ENCODE measurements at regions not wholly inside any gene's neighbourhood (a gene's known extent, or its start where the extent isn't known, plus 50 kb on each side); places are given as distances from the start of the nearest gene placed in this dataset.

DNA sequence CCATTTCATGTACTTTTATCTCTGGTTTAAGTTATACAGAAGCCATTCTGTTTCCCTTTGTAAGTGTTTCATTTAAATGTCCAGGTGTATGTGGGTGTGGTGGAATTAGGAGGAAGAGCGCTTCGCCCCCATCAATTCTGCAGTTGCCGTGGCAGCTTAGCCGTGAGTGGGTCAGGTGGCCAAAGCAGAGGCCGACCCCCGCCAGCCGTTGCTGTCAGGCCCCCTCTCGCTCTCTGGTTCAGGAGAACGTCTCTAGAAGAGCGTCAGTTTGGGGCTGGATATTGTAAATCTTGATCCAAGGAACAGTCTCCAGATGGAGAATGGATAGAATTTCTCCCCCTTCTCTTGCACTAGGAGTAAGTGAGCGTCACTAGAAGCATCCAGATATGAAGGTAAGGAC lies 367.4 kb downstream of the FOXA2 start:
- no peak for DNase-seq

DNA sequence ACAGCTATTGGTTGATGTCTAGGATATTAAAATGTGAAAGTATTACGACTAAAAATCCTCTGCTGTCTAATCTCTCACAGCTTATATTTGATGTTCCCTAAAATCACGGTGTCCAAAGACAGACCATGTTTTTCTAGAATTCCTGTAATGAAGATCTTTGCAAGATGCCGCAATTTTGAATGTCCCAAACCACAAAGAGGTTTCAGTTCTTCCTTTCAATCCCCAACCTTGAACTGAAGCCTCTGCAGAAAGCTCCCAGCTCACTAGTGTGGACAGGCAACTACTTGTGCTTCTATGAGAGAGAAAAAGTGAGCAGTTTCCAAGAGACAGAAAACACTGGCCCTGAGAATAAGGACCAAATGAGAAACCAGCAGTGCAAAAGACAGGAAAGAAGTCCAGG lies 370.1 kb downstream of the FOXA2 start:
- DNase-seq, result no peak

DNA sequence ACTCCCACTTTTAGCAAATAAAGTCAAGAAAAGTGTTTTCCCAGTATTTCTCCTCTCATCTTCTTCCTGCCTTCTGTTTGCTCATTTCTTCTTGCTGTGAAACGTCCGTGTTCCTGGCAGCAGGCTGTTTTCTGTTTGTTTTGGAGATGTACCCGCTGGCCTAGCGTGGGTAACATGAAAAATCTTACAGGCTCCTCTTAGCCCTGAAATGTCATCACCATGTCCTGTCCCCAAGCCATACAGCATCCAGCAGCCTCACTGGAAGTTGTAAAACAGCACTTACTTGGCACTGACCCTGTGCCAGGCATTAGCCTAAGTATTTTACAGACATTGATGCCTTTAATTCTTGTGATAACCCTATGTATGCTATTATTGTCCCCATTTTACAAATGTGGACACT lies 371.1 kb downstream of the FOXA2 start:
- no peak for DNase-seq

DNA sequence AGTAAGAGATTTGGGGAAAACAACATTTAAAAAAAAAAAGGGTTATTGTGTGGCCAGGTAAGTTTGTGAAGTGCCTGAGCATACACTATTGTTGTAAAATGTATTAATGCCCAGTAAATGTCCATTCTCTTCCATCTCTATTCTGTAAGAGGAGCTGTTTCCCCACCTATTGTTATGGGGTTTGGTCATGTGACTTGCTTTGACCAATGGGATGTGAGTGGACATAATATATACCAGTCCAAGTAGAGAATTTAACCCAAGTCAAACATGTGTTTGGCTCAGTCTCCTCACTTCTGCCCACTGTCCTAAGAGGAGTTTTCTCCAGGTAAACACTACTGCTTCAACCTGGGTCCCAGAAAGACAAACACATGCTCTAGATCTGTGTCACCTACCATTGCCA lies 377.1 kb downstream of the FOXA2 start:
- no peak for DNase-seq

DNA sequence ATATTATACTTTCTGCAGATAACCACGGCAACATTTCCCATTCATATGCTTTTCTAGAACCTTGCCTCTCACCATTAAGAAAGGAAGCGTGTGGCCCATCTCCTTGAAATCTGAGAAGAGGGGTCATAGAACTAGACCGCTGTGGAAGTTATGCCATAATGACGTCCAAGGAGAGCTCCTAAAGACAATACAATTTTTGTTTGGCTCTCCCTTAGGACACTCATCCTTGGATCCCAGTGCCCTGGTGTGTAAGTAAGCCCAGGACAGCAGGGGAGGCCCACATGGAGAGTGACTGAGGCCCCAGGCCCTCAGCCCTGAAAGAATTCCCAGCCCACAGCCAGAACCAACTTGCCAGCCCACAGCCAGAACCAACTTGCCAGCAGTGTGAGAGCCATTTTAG lies 379.6 kb downstream of the FOXA2 start:
- no peak for DNase-seq

DNA sequence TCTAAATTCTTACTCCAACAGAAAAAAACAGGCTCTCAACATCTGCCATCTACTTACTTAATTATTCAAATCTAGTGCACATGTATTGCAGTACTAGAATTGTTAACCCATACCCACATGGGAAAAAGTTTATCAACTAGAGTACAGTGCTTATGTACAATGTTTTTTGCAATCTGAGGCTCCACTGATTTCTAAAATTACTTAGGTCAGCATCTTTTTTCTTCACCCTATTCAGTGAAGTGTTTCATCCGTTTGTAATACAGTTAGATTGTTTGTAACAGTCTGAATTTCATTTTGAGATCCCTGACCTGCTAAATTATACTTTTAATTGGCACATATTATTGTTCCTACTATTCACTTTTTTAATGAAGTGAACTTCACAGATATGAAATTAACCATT lies 402.2 kb downstream of the FOXA2 start:
- no peak for DNase-seq

DNA sequence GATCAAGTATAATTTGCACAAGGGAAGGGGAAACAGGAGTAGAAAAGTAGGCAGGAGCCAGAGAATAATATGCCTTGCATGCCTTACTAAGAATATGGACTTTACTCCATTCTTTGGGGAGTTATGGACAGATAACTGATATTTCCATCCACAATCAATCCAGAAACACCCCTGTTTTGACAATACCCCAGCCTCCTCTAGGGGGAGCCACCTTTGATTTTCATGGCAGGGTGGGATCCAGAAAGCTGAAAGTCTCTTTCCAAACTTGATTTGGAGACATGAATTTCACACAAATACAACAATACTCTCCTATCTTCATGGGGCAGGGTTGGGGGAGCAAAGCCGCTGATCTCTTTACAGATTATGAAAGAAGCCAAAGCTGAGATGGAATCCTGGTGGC lies 404.1 kb downstream of the FOXA2 start:
- no peak for DNase-seq

DNA sequence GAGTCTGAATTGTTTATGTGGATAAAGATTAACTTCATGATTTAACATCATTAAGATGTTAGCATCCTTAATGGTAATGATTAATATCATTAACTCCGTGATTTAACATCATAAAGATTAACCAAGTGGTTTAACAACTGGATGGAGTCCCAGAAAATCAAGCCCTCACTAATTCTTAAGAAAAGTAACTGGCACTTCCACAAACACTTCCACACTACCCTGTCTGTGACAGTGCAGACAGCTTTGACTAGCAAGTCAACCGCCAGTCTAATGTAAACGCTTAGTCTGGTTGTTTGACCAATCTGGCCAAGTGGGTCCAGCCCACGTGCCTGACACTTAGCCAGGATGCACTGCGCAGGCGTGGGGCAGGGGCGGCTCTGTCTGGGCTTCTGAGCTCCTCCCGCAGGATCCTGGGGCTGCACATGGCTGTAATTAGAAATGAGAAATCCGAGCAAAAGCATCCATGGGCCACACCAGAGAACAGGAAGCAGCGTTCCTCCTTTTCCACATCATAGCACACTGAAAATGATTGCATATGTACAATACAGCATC lies 424.2 kb downstream of the FOXA2 start:
- DNase-seq, result no peak

DNA sequence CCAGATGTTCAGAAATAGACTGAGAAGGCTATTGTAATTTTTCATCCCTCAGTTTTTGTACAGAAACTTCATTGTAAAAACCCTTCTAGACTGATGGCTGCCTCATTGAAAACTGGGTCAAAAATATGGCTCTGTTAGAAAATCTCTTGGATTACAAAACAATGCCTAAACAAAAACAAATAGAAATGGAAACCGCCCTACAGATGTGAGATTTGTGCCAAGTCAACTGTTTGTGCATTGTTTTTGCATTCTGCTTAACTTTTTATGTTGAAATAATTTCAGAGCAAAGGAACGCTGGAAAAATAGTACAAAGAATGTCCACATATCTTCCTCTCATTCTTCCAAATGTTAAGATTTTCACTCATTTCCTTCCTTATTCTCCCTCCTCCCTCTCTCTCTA lies 425.1 kb downstream of the FOXA2 start:
- DNase-seq, result no peak

DNA sequence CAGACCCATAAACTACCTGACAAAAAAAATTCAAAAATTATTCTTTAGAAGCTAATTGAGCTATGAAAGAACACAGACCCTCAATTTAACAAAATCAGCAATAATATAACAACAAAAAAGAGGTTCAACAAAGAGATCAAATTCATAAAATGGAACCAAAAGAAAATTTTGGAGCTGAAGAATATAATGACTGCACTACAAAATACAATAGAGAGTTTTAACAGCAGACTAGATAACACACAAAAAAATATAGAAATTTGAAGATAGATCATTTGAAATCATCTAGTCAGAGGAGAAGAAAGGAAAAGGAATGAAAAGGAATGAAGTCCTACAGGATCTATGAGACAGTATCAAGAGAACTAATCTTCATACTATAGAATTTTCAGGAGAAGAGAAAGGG lies 422.1 kb downstream of the PAX1 start:
- DNase-seq, result no peak

DNA sequence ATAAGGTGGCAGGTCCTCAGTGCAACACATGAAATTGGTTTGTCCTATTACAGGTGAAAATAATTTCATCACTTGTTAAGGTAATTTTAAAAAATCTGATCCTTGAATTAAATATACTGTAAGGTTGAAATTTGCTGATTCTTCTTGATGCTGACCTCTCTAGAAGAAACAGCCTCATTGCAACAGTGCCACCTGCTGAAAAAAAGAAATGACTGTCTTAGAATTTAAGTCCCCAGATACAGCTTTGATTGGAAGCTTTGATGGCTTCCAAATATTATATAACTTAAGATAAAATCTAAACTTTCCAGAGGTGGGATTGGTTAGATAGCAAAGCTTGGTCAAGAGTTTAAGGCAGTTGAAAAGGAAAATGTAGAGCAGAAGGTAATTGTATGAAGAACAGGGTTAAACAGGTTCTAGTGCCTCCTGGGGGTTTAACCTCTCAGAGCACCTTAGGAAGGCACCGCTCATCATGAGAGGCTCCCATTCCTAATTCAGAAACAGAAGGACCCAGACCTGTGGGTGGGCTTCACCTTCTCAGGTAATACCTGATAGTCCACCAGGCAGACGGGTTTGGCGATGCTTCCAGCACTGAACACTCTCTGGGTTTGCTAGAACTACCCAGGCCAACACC lies 401.0 kb downstream of the PAX1 start:
- DNase-seq, result no peak

DNA sequence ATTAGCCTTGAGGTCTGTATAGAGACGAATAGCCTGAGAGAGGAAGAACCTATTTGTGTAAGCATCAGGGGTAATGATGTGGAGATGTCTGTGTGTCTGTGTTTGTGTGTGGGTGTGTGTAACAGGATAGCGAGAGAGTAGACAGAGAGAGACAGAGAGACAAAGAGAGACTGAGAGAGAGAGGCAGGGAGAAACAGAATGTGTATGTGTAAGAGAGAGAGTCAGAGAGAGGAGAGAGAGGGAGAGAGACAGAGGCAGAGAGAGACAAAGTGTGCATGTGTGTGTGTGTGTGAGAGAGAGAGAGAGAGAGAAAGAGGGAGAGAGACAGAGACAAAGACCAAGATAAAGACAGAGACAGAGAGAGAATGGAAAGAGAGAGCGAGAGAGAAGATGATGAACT lies 396.1 kb downstream of the PAX1 start:
- no peak for DNase-seq

DNA sequence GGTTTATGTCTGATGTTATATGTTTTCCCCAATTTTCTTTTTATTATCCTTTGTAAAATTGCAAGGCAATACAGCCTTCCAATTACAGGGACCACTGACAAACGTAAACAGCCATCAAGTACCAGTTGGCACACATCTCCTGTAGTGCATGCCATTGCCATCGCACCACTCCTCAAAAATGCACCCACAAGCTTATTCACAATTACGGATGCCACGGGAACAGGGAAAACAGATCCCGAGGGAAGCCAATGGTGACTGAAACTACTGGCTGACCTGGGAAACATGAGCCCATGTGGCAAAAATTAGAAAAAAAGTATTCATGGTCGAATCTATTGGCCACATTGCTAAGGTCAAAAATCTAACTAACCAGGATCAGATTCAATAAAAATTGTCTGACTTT lies 395.2 kb downstream of the PAX1 start:
- no peak for DNase-seq

DNA sequence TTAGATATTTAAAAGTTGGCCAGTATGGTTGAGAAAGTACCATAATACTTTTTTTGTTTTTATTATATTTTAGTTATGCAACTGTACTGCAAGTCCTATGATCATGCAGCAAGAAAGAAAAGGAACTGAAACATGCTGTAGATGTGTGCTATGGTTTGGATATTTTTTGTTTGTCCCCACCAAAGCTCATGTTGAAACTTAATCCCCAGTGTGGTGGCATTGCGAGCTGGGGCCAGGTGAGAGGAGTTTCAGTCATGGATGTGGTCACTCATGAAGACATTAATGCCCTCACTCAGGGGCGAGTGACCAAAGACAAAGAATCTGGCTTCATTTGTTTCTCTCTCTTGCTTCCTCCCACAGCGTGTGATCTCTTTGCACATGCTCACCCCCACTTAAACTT lies 393.9 kb downstream of the PAX1 start:
- no peak for DNase-seq

DNA sequence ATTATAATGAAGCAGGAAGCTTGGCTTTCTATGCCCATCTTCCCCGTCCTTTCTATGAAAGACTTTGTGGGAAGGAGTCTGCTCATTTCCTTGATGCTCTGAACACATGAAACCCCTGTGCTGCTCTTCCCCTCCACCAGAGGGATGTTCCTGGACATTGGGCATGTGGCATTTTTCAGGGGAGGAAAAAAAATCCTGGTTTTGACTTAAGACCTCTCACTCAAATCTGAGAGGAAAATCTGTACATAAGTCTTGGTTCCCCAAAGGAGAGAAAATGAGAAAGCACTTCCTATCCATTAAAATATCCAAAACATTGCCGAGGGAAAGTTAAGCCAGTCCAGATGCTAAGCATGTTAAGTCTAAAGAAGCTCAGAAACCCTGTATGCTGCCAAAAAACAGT lies 393.0 kb downstream of the PAX1 start:
- DNase-seq, result no peak

DNA sequence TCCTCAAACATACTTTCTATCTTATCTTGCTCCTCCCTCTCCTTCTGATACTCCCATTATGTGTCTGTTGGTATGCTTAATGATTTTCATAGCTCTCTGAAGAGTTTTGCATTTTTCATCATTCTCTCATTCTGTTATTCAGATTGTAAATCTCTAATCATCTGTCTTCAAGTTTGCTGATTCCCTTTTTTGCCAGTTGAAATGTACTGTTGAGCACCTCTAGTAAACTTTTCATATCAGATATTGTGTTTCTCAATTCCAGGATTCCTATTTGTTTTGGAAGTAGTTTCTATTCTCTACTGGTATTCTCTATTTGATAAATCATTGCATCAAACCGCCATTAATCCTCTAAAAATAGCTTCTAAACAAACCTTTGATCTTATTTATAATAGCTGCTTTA lies 387.7 kb downstream of the PAX1 start:
- DNase-seq, result no peak

DNA sequence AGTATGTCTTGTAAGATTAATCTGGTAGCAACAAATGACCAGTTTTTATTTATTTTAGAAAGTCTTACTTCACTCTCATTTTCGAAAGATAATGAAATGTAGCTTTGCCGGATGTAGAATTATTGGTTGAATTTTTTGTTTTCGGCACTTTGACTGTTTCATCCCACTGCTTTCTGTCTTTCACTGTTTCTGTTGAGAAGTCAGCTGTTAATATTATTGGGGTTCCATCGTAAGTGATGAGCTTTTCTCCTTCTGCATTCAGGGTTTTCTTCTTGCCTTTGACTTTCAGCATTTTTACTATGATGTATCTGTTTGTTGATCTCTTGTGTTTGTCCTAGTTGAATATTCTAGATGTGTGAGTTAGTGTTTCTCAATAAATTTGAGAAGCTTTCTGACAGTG lies 383.4 kb downstream of the PAX1 start:
- DNase-seq, result no peak

DNA sequence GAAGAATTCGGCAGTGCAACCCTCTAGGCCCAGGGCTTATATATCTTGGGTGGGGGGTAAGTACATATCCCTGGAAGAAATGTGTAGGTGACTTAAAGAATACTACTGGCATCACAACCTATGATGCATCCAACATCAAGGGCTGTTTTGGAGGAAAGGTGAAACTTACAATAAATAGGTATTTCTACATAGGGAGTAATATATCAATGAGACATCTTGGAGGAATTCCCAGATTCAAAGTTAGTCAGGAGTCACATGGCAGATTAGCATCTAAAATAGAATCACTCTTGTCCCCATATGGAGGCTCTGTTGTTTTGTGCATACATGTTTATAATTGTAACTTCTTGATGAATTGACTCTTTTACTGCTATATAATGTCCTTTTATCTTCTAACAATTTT lies 375.5 kb downstream of the PAX1 start:
- DNase-seq, result no peak

DNA sequence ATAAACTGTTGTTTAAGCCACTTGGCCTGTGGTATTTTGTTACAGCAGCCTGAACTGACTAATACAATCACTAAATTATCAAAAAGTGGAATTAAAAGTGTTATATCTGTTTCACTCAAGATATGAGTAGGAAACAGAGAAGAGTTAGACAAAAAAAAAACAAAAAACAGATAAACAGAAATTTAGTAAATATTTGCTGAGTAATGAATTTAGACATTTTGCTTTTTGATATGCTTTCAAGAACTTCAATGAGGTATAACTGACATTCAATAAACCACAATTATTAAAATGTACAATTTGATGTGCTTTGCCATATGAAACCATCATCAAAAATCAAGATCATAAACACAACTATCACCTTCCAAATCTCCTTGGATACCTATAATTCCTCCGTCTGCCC lies 369.2 kb downstream of the PAX1 start:
- DNase-seq, result no peak

DNA sequence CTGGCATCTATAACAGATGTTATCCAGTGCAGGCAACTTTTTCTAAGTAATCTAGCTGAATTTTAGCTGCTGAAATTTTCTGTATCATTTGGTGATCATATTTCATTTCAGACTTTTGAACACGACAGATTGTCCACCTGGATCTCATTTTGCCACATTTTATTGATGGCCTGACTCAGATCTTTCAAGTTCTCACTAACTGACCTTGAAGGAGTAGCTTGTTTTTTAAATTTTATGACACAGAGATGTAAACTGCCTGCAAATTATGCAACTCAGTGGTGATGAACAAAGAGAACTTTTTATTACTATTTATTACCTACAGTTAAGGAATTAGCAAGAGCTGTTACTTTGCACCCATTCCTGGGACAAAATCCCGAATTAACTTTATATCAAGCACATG lies 366.4 kb downstream of the PAX1 start:
- no peak for DNase-seq

DNA sequence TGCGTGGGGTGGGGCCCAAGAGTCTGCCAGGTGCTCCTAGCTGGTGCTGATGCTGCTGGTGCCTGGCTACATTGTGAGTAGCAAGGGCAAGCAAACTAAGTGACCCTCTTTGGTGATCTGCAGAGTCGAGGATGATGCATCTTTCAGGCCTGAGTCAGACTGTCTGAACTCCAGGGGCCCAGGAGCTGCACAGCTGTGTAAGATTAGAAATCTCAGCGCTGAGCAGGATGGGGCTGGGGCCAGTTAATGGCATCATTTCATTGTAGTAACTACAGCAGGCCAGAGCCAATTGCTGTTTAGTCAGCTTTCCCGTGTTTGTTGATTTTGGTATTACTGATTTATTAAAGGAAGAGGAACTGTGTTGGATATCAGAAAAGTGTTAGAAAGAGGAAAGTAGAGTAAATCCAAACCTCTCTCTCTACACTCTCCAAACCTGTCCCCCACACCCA lies 365.2 kb downstream of the PAX1 start:
- no peak for DNase-seq

DNA sequence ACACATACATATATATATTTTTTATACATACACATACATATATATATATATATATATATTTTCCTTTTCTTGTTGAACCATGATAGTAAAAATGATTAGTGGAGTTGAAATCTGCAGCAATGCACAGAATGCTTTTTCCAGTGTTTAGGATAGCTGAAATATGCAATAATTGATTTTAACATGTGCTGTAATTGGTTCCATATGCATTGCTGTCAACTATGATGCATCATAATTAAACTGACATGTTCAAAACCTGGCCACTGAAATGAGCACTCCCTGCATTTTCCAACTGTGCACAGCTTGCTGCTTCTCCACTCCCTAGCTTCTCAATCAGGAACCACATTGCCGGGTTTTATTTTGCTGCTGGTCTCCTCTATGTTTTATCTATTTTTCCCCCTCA lies 358.3 kb downstream of the PAX1 start:
- no peak for DNase-seq

DNA sequence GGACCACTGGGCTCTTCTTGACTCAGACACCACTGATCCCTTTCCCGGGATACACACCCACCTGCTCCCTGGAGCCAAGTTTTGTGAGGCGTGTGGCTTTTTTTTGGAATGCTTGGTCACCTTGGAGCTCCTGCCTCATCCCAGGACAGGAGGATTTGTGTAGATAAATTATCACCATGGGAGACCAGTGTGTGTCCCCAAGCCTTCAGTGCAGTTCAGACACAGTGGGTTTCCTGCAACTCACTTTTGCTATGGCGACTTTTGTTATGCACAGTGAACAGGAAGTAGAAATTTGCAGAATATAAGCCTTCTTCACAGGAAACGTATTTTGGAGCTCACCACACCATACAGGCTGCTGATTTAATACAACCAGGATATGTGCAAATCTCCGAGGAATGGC lies 357.4 kb downstream of the PAX1 start:
- no peak for DNase-seq

DNA sequence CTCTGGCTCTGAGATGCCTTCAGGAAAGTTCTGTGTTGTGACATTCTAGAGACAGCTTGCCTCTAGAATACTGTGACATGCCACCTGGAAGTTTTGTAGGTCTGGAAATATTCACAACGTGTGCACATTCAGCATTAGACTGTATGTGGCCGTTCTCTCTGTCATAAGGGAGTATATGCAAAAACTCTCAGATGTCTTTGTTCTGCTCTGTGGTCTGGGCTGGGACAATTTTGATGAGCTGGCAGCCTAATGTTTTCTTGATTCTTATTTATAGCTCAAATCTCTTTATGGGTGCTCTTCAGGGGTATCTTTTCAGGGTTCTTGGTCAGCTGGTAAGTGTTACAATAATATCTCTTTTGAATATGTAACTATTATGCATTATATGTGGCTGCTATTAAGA lies 355.1 kb downstream of the PAX1 start:
- no peak for DNase-seq

DNA sequence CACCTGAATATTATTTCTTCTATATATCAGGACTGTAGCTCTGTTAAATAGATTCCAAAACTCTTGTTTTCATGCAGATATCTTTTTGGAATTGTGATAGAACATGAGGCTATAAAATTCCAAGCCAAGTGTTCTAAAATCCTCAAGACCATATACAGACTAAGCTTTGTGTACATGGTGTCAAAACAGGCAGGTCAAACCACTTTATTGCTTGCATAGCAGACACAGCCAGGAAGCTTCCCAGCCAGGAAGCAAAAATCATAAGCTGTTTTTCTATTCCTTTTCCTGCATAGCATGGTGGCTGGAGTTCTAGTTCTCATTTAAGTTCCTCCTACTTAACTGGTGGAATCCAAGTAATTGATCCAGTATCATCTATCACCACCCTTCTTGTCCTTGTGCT lies 353.3 kb downstream of the PAX1 start:
- no peak for DNase-seq

DNA sequence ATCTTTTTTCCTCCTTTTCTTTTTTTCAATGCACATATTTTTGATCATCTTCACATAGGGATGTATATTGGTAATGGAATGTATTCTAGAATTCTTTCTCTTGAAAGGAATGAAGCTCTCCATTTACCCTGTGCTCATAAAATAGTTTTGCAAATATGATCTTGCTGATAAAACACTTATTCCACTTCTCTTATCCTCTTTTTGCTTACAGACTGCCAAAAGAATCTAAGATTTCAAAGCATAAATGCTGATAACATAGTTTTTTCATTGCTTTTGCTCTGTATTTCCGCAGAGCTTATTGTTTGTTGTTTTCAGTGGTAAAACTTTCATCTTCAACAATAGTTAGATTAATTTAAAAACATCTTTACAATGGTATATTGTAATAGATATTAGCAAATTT lies 350.5 kb downstream of the PAX1 start:
- no peak for DNase-seq
